IPS-20b (cell line): ENCODE measurements at regions not wholly inside any gene's neighbourhood (a gene's known extent, or its start where the extent isn't known, plus 50 kb on each side); places are given as distances from the start of the nearest gene placed in this dataset.

Source experiments
- H3K27ac ChIP-seq: one replicate; pipeline ENCODE4 v1.5.1; 2013; ENCODE audit warnings: low read length
- H3K27me3 ChIP-seq: 2 replicates; pipeline ENCODE4 v1.6.1; 2013; ENCODE audit warnings: mild to moderate bottlenecking, low read length, inconsistent platforms; ENCODE audit not compliant: insufficient read depth
- H3K36me3 ChIP-seq: 2 replicates; pipeline ENCODE4 v1.6.1; 2013; ENCODE audit warnings: low read depth, mild to moderate bottlenecking, inconsistent platforms, low read length, moderate library complexity; ENCODE audit not compliant: insufficient read depth
- H3K4me1 ChIP-seq: 2 replicates; pipeline ENCODE4 v1.6.1; 2013; ENCODE audit warnings: mild to moderate bottlenecking, control low read depth, inconsistent platforms, low read length, moderate library complexity; ENCODE audit not compliant: insufficient read depth
- H3K4me3 ChIP-seq: 2 replicates; pipeline ENCODE4 v1.5.1; 2013; ENCODE audit warnings: mild to moderate bottlenecking, low read length, inconsistent platforms
- H3K9ac ChIP-seq: 2 replicates; pipeline ENCODE4 v1.6.1; 2013; ENCODE audit warnings: low read depth, mild to moderate bottlenecking, inconsistent platforms, low read length, moderate library complexity
- H3K9me3 ChIP-seq: 2 replicates; pipeline ENCODE4 v1.6.1; 2013; ENCODE audit warnings: mild to moderate bottlenecking, low read depth, low read length, inconsistent platforms; ENCODE audit not compliant: insufficient read depth

GRCh38 chr13:103965506-103966243, 899.5 kb upstream of the SLC10A2 start:
- Histone ChIP-seq H3K27me3 (no peaks in the 10 kb centered on the region), H3K9me3 (no peaks in the 10 kb centered on the region), H3K36me3 (no peaks in the 10 kb centered on the region), H3K4me3 (no peak overlapping the region), H3K27ac (no peak overlapping the region), H3K4me1 (no peaks in the 10 kb centered on the region), H3K9ac (no peak overlapping the region)

- Histone ChIP-seq H3K9ac (no peak overlapping the region), H3K4me3 (no peak overlapping the region), H3K27ac (no peak overlapping the region), H3K9me3 (no peaks in the 10 kb centered on the region), H3K36me3 (no peaks in the 10 kb centered on the region), H3K4me1 (no peaks in the 10 kb centered on the region), H3K27me3 (no peaks in the 10 kb centered on the region)
Measured at GRCh38 chr13:103961784-103962183, 895.6 kb upstream of the SLC10A2 start.

- H3K4me1 ChIP-seq = no peaks in the 10 kb centered on the region
- no peak overlapping the region for H3K9ac ChIP-seq
- no peaks in the 10 kb centered on the region for H3K36me3 ChIP-seq
- H3K4me3 ChIP-seq = no peak overlapping the region
- H3K9me3 ChIP-seq = no peaks in the 10 kb centered on the region
- H3K27ac ChIP-seq = no peak overlapping the region
- H3K27me3 ChIP-seq = no peaks in the 10 kb centered on the region
Measured at GRCh38 chr13:103961129-103961528, 894.9 kb upstream of the SLC10A2 start.

- Histone ChIP-seq H3K9ac (no peak overlapping the region), H3K36me3 (no peaks in the 10 kb centered on the region), H3K4me3 (no peak overlapping the region), H3K27ac (no peak overlapping the region), H3K4me1 (no peaks in the 10 kb centered on the region), H3K27me3 (no peaks in the 10 kb centered on the region), H3K9me3 (no peaks in the 10 kb centered on the region)
Measured at GRCh38 chr13:103960001-103960400, 893.8 kb upstream of the SLC10A2 start.

- no peak overlapping the region for H3K27ac ChIP-seq
- no peaks in the 10 kb centered on the region for H3K4me1 ChIP-seq
- H3K9me3 ChIP-seq = no peaks in the 10 kb centered on the region
- H3K4me3 ChIP-seq = no peak overlapping the region
- no peak overlapping the region for H3K9ac ChIP-seq
- H3K36me3 ChIP-seq = no peaks in the 10 kb centered on the region
- H3K27me3 ChIP-seq = no peaks in the 10 kb centered on the region
Measured at GRCh38 chr13:103958691-103959090, 892.5 kb upstream of the SLC10A2 start.

GRCh38 chr13:103957939-103958338, 891.7 kb upstream of the SLC10A2 start:
- Histone ChIP-seq H3K4me3 (no peak overlapping the region), H3K9me3 (no peaks in the 10 kb centered on the region), H3K9ac (no peak overlapping the region), H3K4me1 (no peaks in the 10 kb centered on the region), H3K27ac (no peak overlapping the region), H3K27me3 (no peaks in the 10 kb centered on the region), H3K36me3 (no peaks in the 10 kb centered on the region)

GRCh38 chr13:103953859-103954258, 887.6 kb upstream of the SLC10A2 start:
- Histone ChIP-seq H3K27ac (no peak overlapping the region), H3K4me1 (no peaks in the 10 kb centered on the region), H3K9me3 (no peaks in the 10 kb centered on the region), H3K36me3 (no peaks in the 10 kb centered on the region), H3K4me3 (no peak overlapping the region), H3K27me3 (no peaks in the 10 kb centered on the region), H3K9ac (no peak overlapping the region)

- Histone ChIP-seq H3K36me3 (no peaks in the 10 kb centered on the region), H3K4me1 (no peaks in the 10 kb centered on the region), H3K9ac (no peak overlapping the region), H3K4me3 (no peak overlapping the region), H3K27ac (no peak overlapping the region), H3K9me3 (no peaks in the 10 kb centered on the region), H3K27me3 (no peaks in the 10 kb centered on the region)
Measured at GRCh38 chr13:103952183-103952582, 886.0 kb upstream of the SLC10A2 start.

- no peak overlapping the region for H3K9ac ChIP-seq
- no peaks in the 10 kb centered on the region for H3K4me1 ChIP-seq
- H3K27me3 ChIP-seq = no peaks in the 10 kb centered on the region
- H3K27ac ChIP-seq = no peak overlapping the region
- no peak overlapping the region for H3K4me3 ChIP-seq
- no peaks in the 10 kb centered on the region for H3K9me3 ChIP-seq
- H3K36me3 ChIP-seq = no peaks in the 10 kb centered on the region
Measured at GRCh38 chr13:103948426-103948825, 882.2 kb upstream of the SLC10A2 start.

GRCh38 chr13:103945836-103946235, 879.6 kb upstream of the SLC10A2 start:
- Histone ChIP-seq H3K27ac (no peak overlapping the region), H3K27me3 (no peaks in the 10 kb centered on the region), H3K36me3 (no peaks in the 10 kb centered on the region), H3K9ac (no peak overlapping the region), H3K9me3 (no peaks in the 10 kb centered on the region; the same call in 1 of the 2 replicates), H3K4me1 (no peaks in the 10 kb centered on the region), H3K4me3 (no peak overlapping the region)

GRCh38 chr13:103941506-103942140, 875.4 kb upstream of the SLC10A2 start:
- Histone ChIP-seq H3K9me3 (peaks cover 3% of the 10 kb centered on the region), H3K9ac (no peak overlapping the region), H3K4me1 (no peaks in the 10 kb centered on the region), H3K4me3 (no peak overlapping the region), H3K27ac (no peak overlapping the region), H3K27me3 (no peaks in the 10 kb centered on the region), H3K36me3 (no peaks in the 10 kb centered on the region)

- no peaks in the 10 kb centered on the region for H3K27me3 ChIP-seq
- peaks cover 17% of the 10 kb centered on the region; the same call in 1 of the 2 replicates for H3K9me3 ChIP-seq
Measured at GRCh38 chr13:103935117-103935516, 868.9 kb upstream of the SLC10A2 start.

More at GRCh38 chr13:103935117-103935516, 868.9 kb upstream of the SLC10A2 start:
- Histone ChIP-seq H3K4me1 (no peaks in the 10 kb centered on the region), H3K4me3 (no peak overlapping the region), H3K36me3 (no peaks in the 10 kb centered on the region), H3K27ac (no peak overlapping the region), H3K9ac (no peak overlapping the region)
